Brain microvascular endothelial cell (primary cell): ENCODE measurements at regions not wholly inside any gene's neighbourhood (a gene's known extent, or its start where the extent isn't known, plus 50 kb on each side); places are given as distances from the start of the nearest gene placed in this dataset.
A peak's percentile ranks its signal among the peaks of the same experiment; 100 is the strongest.

Source experiments
- DNase-seq: peaks from one replicate; pipeline ENCODE4 v3.0.0-alpha.2; 2020
- H3K27ac ChIP-seq: fragments of 250-450 bp; sonication (Bioruptor Pico); 2 replicates; pipeline ENCODE4 v1.5.1; 2020; ENCODE audit warnings: mild to moderate bottlenecking, moderate library complexity
- H3K27me3 ChIP-seq: fragments of 250-450 bp; sonication (Bioruptor Pico); replicated peaks from 2 replicates; pipeline ENCODE4 v1.5.1; 2020; ENCODE audit warnings: mild to moderate bottlenecking
- H3K36me3 ChIP-seq: fragments of 250-450 bp; sonication (Bioruptor Pico); replicated peaks from 2 replicates; pipeline ENCODE4 v1.5.1; 2020; ENCODE audit warnings: mild to moderate bottlenecking
- H3K4me3 ChIP-seq: 2 replicates; pipeline ENCODE4 v1.5.1; 2011; ENCODE audit warnings: low read depth, mild to moderate bottlenecking, control low read depth, low read length, moderate library complexity
- in situ Hi-C: cut with HindIII; loops from 2 replicates; pipeline ENCODE4 v1.10.0; 2017; ENCODE audit warnings: low sequenced_read_pairs, low pct_ligation_motif_present
- TF ChIP-seq, protein P1 (sequence below): IDR thresholded peaks from 2 replicates; pipeline ENCODE4 v1.5.1; 2011; ENCODE audit warnings: low read depth, mild to moderate bottlenecking, moderate library complexity, low read length, control low read depth, inconsistent platforms; ENCODE audit errors: missing control alignments

DNA sequence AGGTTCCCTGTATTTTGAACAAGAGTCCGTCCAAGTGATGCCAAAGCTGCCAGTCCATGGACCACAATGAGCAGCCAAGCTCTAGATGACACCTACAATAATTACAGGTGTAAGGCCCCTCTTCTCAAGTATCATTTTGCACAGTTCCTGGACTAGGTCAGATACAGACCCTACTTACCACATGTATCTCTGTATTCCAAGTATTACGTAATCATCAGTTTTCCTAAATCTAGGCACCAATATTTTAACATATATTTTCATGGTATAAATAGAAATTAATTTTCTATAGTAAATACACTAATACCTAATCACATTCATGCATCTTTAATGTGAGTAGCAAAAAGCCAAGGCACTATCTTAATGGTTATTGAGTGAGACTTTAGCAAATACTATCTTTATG is 157.0 kb upstream of the PRSS1 start:
- TF ChIP-seq, protein P1, sequence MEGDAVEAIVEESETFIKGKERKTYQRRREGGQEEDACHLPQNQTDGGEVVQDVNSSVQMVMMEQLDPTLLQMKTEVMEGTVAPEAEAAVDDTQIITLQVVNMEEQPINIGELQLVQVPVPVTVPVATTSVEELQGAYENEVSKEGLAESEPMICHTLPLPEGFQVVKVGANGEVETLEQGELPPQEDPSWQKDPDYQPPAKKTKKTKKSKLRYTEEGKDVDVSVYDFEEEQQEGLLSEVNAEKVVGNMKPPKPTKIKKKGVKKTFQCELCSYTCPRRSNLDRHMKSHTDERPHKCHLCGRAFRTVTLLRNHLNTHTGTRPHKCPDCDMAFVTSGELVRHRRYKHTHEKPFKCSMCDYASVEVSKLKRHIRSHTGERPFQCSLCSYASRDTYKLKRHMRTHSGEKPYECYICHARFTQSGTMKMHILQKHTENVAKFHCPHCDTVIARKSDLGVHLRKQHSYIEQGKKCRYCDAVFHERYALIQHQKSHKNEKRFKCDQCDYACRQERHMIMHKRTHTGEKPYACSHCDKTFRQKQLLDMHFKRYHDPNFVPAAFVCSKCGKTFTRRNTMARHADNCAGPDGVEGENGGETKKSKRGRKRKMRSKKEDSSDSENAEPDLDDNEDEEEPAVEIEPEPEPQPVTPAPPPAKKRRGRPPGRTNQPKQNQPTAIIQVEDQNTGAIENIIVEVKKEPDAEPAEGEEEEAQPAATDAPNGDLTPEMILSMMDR = no peak
- in situ Hi-C loops = no loop called here
- no peaks in the 10 kb centered on the region for H3K36me3 ChIP-seq
- H3K4me3 ChIP-seq = no peak overlapping the region
- no peak for DNase-seq
- H3K27ac ChIP-seq = no peak overlapping the region
- no peaks in the 10 kb centered on the region for H3K27me3 ChIP-seq

DNA sequence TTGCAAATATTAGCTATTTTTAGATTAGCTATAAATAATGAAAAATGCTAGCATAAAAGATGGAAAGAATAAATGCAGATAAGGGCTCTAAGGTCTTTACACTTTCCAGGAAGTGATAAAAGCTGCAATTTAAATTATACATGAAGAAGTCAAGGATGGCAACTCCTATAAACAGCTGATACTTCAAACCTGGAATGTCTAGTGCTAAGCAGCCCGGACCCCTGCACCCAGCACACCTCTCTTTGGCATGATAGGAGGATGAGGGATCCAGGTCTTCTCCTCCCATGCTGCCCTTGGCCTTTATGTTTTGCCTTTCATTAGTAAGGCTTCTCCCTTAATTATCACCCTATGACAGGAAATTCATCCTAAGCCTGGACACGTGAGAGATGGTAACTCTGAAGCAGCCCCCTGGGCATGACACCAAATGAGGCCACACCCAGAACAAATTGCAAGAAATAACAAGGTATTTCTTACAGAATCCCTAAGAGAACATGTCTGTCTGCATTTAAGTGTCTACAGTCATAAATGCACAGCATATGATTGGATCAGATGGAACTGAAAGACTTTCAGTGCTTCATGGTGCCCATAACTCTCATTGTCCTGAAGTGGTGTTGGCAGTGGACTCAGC is 158.3 kb upstream of the PRSS1 start:
- TF ChIP-seq, protein P1 = no peak
- DNase-seq = no peak
- in situ Hi-C loops = no loop called here
- Histone ChIP-seq H3K36me3 (no peaks in the 10 kb centered on the region), H3K4me3 (no peak overlapping the region), H3K27me3 (no peaks in the 10 kb centered on the region), H3K27ac (no peak overlapping the region)

DNA sequence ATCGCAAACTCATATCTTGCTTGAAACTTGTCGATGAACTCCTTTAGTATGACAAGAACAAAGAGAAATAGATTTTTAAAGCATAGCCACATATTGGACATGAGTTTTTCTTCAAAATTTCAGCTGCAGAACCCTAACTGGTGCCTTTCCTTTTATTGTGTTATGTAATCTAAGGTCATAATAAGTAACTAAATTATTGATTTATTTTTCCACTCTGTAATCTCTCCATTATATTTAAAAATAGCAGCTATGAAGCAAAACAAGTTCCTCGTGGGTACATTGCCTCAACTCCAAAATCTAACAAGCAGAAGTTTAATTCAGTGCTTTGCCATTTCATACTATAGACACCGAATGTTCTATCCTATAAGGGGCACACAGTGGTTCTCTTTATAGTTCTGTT is 159.2 kb upstream of the PRSS1 start:
- Histone ChIP-seq H3K27ac (no peak overlapping the region), H3K27me3 (no peaks in the 10 kb centered on the region), H3K4me3 (no peak overlapping the region), H3K36me3 (no peaks in the 10 kb centered on the region)
- no peak for DNase-seq
- TF ChIP-seq, protein P1 = no peak
- in situ Hi-C loops = no loop called here

DNA sequence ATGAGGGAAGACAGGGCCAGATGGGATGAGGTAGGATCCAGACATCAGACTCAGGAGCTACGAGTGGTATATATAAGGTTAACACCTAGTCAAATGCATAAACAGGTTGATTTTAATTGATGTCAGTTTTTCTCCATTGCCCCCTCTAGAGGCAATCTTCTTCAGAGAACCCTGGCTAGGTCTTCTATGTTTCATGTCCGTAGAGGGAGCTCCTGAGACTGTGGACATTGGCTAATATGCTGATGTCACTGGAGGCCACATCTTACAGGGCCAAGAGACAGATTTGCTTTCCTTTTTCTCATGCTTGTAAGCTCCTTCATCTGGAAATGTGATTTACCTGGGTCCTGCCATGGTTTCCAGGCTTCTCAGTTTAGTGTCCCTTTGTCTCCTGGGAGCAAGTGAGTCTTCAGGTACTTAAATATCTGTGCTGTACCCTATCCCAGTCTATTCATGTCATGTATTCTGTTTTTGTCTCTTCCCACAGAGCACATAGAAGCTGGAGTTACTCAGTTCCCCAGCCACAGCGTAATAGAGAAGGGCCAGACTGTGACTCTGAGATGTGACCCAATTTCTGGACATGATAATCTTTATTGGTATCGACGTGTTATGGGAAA is 161.6 kb upstream of the PRSS1 start:
- H3K27ac ChIP-seq = no peak overlapping the region
- H3K27me3 ChIP-seq = no peaks in the 10 kb centered on the region
- H3K4me3 ChIP-seq = no peak overlapping the region
- TF ChIP-seq, protein P1 = peak; percentile 93
- H3K36me3 ChIP-seq = no peaks in the 10 kb centered on the region
- in situ Hi-C loops = no loop called here
- DNase-seq = peak; percentile 79

DNA sequence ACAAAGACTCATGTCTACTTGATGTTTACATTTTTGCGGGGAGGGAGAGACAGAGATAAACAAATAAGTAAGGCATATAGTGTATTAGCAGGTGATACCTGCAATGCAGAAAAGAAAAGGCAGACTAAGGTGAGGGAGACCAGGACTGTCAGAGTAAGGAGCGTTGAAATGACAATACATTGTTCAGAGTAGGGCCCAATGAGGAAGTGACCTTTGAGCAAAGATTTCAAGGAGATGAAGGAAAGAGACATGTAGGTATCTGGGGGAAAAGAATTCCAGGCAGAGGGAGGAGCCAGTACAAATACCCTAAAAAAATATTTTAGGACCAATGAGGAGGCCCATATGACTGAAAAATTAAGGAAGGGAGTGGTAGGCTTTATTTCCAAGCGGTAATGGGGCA is 162.7 kb upstream of the PRSS1 start:
- no peak for DNase-seq
- Histone ChIP-seq H3K27me3 (no peaks in the 10 kb centered on the region), H3K4me3 (no peak overlapping the region), H3K27ac (no peak overlapping the region), H3K36me3 (no peaks in the 10 kb centered on the region)
- in situ Hi-C loops = no loop called here
- TF ChIP-seq, protein P1 = no peak

DNA sequence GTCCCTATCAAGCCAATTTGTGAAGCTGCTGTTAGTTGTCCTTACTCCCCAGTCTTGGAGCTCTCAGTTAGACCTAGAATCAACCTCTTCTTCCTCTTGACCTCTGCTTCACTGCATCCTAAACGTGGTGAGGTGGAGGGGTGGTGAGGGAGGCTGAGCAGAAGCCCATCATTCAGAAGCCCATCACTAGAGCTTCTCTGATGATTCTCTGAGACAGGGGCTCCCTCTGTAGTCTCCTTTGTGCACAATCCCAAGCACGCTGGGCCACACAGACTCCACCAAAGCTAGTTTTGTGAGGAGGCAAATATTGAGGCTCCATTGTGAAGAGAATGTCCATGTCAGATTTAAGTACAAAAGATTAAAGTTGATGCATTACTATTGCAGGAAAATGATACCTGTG is 163.8 kb upstream of the PRSS1 start:
- H3K27me3 ChIP-seq = no peaks in the 10 kb centered on the region
- TF ChIP-seq, protein P1 = peak; percentile 66
- in situ Hi-C loops = no loop called here
- H3K36me3 ChIP-seq = no peaks in the 10 kb centered on the region
- DNase-seq = peak; percentile 32
- no peak overlapping the region for H3K27ac ChIP-seq
- H3K4me3 ChIP-seq = no peak overlapping the region
